ENCODE measurements at regions not wholly inside any gene's neighbourhood (a gene's known extent, or its start where the extent isn't known, plus 50 kb on each side); places are given as distances from the start of the nearest gene placed in this dataset.

GRCh38 chr1:238789916-238790667 lies 596.3 kb upstream of the CHRM3 start:
- Histone ChIP-seq H3K4me1 (no peaks in the 10 kb centered on the region), H3K27ac (no peak overlapping the region), H3K4me2 (no peak overlapping the region), H3K4me3 (no peak overlapping the region), H3K9me3 (no peaks in the 10 kb centered on the region)
- 44% methylated on average over 6 of the region's 6 CpGs for WGBS (ENCODE audit: missing lambda C conversion rate)
- no peak for ATAC-seq
- DNase-seq (ENCODE audit: low read depth in 1 of 2, low spot score in 1 of 2), result peak in 1 of 2 experiments; percentile 14
- TF ChIP-seq TP53 (CRISPR knock-in tag; IDR thresholded peaks at IDR 0.05), result no peak
- TF ChIP-seq CBX8 (IDR thresholded peaks at IDR 0.05), result no peak
- TF ChIP-seq RNF2 (IDR thresholded peaks at IDR 0.05; ENCODE audit: borderline replicate concordance, low read depth), result no peak
- TF ChIP-seq, protein P1, sequence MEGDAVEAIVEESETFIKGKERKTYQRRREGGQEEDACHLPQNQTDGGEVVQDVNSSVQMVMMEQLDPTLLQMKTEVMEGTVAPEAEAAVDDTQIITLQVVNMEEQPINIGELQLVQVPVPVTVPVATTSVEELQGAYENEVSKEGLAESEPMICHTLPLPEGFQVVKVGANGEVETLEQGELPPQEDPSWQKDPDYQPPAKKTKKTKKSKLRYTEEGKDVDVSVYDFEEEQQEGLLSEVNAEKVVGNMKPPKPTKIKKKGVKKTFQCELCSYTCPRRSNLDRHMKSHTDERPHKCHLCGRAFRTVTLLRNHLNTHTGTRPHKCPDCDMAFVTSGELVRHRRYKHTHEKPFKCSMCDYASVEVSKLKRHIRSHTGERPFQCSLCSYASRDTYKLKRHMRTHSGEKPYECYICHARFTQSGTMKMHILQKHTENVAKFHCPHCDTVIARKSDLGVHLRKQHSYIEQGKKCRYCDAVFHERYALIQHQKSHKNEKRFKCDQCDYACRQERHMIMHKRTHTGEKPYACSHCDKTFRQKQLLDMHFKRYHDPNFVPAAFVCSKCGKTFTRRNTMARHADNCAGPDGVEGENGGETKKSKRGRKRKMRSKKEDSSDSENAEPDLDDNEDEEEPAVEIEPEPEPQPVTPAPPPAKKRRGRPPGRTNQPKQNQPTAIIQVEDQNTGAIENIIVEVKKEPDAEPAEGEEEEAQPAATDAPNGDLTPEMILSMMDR (IDR thresholded peaks at IDR 0.05), result no peak
- TF ChIP-seq POLR2A (IDR thresholded peaks at IDR 0.05; ENCODE audit: low read length), result no peak
- TF ChIP-seq POLR2AphosphoS2 (conservative IDR thresholded peaks at IDR 0.05; ENCODE audit: low read length), result no peak
- FAIRE-seq, result no peak
- CTCF ChIA-PET, result no interaction called here
- POLR2A ChIA-PET, result no interaction called here

GRCh38 chr1:238787471-238787870 lies 598.9 kb upstream of the CHRM3 start:
- WGBS (ENCODE audit: missing lambda C conversion rate), result 28% methylated on average over 5 of the region's 5 CpGs
- TF ChIP-seq CBX8 (IDR thresholded peaks at IDR 0.05) (no peak), HOXB13 (CRISPR knock-in tag; IDR thresholded peaks at IDR 0.05; ENCODE audit: low read depth) (no peak), POLR2AphosphoS2 (conservative IDR thresholded peaks at IDR 0.05; ENCODE audit: low read length) (no peak), FOSL2 (IDR thresholded peaks at IDR 0.05) (no peak), FOSL2 (CRISPR knock-in tag; IDR thresholded peaks at IDR 0.05) (no peak), RARB (CRISPR knock-in tag; IDR thresholded peaks at IDR 0.05) (no peak)
- TF ChIP-seq, protein P2, sequence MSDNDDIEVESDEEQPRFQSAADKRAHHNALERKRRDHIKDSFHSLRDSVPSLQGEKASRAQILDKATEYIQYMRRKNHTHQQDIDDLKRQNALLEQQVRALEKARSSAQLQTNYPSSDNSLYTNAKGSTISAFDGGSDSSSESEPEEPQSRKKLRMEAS (IDR thresholded peaks at IDR 0.05), result no peak
- ATAC-seq (no peak), DNase-seq (ENCODE audit: low read depth in 1 of 2, low spot score in 1 of 2) (no peak), FAIRE-seq (no peak)
- Histone ChIP-seq H3K4me1 (no peaks in the 10 kb centered on the region), H3K4me3 (no peak overlapping the region), H3K4me2 (no peak overlapping the region), H3K9me3 (no peaks in the 10 kb centered on the region), H3K27ac (no peak overlapping the region)
- CTCF ChIA-PET, result no interaction called here
- POLR2A ChIA-PET, result no interaction called here

- ChIA-PET POLR2A (no interaction called here), CTCF (no interaction called here)
- no peak for ATAC-seq
- no peak overlapping the region for H3K4me3 ChIP-seq
- H3K9me3 ChIP-seq, result no peaks in the 10 kb centered on the region
- FAIRE-seq, result no peak
- no peak overlapping the region for H3K4me2 ChIP-seq
- H3K27ac ChIP-seq, result no peak overlapping the region
- H3K4me1 ChIP-seq, result no peaks in the 10 kb centered on the region
- no peak for DNase-seq (ENCODE audit: low read depth in 1 of 2, low spot score in 1 of 2)
- TF ChIP-seq ZNF302 (CRISPR knock-in tag; IDR thresholded peaks at IDR 0.05) (no peak), HES2 (IDR thresholded peaks at IDR 0.05) (no peak), USF2 (IDR thresholded peaks at IDR 0.05) (no peak)
- TF ChIP-seq, protein P3, sequence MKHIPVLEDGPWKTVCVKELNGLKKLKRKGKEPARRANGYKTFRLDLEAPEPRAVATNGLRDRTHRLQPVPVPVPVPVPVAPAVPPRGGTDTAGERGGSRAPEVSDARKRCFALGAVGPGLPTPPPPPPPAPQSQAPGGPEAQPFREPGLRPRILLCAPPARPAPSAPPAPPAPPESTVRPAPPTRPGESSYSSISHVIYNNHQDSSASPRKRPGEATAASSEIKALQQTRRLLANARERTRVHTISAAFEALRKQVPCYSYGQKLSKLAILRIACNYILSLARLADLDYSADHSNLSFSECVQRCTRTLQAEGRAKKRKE (CRISPR knock-in tag; IDR thresholded peaks at IDR 0.05; ENCODE audit: low read depth), result no peak
These were observed 602.7 kb upstream of the CHRM3 start for GRCh38 chr1:238783633-238784032.

DNA sequence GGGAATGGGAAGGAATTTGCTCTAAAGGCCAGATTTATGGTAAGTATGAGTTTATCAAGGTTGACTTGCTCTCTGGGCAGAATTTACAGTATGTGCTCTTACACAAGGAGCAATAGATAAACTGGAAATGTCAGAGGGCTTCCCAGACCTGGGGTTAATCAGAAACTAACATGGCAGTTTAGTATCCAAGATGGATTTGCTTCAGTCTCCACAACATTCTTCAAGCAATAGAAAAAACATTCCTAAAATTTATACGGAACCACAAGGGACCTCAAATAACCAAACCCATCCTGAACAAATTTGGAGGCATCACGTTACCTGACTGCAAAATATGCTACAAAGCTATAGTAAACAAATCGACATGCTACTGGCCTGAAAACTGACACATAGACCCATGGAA lies 606.7 kb upstream of the CHRM3 start:
- no peak for DNase-seq (ENCODE audit: low read depth in 1 of 2, low spot score in 1 of 2)
- TF ChIP-seq CEBPB (IDR thresholded peaks at IDR 0.05), result no peak
- no peak for TF ChIP-seq NR3C1 (IDR thresholded peaks at IDR 0.05)
- no peak for TF ChIP-seq HEYL (CRISPR knock-in tag; IDR thresholded peaks at IDR 0.05)
- TF ChIP-seq, protein P3 (CRISPR knock-in tag; IDR thresholded peaks at IDR 0.05; ENCODE audit: low read depth), result no peak
- TF ChIP-seq EHF (CRISPR knock-in tag; IDR thresholded peaks at IDR 0.05), result no peak
- 6% methylated on average over 3 of the region's 3 CpGs for WGBS (ENCODE audit: missing lambda C conversion rate)
- no peak for FAIRE-seq
- Histone ChIP-seq H3K4me2 (no peak overlapping the region), H3K4me3 (no peak overlapping the region), H3K4me1 (no peaks in the 10 kb centered on the region), H3K9me3 (no peaks in the 10 kb centered on the region), H3K27ac (no peak overlapping the region)
- no peak for ATAC-seq
- ChIA-PET CTCF (no interaction called here), POLR2A (no interaction called here)
